ENCODE measurements at regions not wholly inside any gene's neighbourhood (a gene's known extent, or its start where the extent isn't known, plus 50 kb on each side); places are given as distances from the start of the nearest gene placed in this dataset.

DNA sequence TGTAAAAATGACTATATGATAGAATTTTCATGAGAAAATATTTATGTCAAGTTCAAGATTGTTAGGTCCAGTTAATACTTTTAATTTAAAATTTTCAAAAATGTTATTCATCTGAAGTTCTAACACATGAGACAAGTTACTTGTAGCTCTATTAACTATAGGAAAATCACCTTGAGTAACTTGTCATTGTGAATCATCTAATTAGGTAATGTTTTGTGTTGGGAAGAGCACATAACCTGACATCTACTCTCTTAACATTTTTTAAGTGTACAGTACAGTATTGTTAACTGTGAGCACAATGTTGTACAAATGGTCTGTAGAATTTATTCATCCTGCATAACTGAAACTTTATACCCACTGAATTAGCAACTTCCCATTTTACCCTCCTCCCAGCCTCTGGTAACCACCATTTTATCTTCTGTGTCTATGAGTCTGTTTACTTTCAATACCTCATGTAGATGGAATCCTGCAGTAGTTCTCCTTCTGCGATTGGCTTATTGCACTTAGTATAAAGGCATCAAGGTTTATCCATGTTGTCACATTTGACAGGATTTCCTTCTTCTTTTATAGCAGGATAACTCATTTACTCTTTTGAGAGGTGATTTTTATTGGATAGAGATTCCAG, 54.6 kb downstream of the ARL4A start:
- DNase-seq = peak; percentile 69

DNA sequence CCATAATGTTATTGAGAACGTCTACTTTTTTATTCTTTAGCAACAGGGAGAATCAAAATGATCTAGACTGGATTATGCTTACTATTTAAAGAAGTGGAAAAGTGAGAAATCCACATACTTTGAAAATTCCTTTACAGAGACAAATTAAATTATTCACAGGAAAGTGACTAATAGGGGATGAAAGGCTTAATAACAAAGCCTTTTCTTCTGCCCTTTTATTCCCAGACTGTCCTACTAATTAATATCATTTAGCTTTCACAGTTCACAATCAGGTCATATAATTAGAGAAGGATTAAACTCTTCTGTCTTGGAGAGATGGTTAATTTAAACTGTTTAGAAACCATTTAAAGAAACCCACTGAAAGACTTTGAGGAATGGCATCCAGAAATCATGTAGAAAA, 58.8 kb downstream of the ARL4A start:
- no peak for DNase-seq

DNA sequence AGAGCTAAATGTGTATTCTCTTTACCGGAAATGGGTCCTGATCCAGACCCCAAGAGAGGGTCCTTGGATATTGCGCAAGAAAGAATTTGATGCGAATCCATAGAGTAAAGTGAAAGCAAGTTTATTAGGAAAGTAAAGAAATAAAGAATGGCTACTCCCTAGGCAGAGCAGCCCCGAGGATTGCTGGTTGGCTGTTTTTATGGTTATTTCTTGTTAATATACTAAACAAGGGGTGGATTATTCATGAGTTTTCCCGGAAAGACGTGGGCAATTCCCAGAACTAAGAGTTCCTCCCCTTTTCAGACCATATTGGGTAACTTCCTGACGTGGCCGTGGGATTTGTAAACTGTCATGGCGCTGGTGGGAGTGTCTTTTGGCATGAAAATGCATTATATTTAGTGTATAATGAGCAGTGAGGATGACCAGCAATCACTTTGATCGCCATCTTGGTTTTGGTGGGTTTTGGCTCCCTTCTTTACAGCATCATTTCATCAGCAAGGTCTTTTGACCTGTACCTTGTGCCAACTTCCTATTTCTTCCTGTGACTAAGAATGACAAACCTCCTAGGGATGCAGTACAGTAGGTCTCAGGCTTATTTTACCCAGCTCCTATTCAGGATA, 60.4 kb downstream of the ARL4A start:
- no peak for DNase-seq

DNA sequence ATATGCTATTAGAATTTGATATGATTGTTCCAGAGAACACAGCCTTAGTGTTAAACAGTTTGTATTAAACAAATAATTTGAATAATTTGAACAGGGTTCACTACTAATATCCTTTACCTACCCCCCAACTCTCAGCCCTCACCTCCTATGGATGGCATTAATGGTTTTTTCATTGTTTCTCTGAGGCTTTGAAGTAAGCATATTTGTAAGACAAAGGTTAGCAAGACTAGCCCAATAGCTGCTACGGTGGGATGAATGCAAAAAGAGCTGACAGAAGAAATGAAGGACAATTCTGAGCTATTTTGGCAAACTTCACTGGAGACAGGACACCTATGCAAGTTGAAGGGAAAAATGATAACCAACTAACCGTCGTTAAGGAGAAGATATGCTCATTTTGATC, 61.6 kb downstream of the ARL4A start:
- no peak for DNase-seq

DNA sequence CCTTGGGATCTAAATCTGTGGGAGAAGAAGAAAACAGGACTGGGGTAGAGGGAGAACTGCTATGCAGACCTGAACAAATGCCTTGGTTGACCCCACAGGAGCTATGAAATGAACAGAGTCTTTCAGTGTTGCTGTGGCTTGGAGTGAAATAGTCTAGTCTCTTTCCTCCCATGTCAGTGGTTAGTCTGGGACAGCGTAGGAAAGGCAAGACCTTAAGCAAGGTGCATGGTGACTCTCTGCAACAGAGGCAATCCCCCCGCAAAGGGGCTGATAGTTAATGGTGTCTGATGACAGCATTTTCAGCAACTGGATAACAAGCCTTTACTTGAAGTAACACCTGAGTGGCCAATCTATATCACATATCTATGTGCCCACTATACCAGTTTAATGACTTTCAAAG, 62.3 kb downstream of the ARL4A start:
- DNase-seq = no peak

DNA sequence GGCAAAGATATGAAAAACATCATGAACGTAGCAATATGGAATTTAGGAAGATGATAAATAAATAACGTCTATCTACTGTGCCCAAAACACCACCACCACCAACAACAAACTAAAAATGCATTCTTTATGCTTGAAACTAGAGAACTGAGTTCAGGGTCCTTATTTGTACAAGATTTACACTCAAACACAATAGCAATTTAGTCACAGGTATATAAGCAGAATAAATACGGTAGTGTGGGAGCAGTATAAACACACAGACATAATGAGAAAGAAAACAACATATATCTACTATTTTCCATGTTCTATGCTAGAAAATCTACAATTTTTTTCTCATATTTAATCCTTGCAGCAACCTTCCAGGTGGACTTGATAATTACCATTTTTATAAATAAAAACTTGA, 64.3 kb downstream of the ARL4A start:
- DNase-seq = no peak

DNA sequence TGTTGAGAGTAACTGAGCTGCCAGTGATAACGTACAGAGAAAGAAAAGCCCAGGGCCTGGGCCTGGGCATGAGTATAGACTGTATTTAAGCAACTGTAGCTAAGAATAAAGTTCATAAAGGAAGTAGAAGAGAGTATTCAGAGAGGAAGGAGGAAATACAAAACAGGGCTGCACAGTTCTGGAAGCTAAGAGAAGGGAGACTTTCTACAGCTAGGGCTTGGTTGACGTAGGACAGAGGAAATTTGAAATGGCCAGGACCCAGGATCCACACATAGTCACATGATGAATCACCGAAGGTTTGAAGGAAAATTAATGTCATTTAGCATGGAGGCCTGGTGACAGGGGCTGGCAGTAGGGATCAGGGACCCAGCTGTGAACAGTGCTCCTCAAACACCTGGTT, 66.7 kb downstream of the ARL4A start:
- DNase-seq = peak; percentile 67

DNA sequence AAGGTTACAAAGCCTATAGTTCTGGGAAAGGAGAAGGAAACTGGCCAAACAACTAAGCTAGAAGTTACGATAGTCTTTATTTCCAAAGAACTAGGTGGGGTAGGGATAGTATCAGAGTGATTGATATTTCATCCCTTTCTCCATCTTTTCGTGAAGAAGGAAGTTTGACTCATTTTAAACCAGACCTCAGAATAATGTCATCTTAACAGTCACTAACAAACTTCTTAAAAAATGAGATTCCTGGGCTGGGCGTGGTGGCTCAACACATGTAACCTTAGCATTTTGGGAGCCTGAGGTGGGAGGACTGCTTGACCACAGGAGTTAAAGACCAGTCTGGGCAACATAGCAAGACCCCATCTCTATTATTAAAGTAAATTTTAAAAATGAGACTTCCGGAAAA, 69.4 kb downstream of the ARL4A start:
- peak; percentile 64 for DNase-seq

DNA sequence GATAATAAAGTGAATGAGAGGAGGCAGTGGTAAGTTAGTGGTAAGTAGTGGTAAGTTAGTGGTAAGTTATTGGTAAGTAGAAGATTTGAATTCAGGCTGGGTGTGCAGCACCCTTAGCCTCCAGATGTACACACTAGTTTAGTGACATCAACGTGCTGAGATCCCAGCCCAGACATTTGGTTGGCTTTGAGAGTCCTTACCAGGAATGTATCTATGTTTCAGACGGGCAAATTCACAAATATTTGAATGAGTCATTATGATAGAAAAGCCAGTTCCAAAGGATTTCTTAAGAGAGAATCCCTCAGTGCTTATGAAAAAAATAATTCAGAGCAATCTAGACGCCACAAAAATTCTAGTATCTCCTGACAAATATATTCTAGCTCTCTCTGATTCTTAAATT, 70.0 kb downstream of the ARL4A start:
- DNase-seq = peak; percentile 94

DNA sequence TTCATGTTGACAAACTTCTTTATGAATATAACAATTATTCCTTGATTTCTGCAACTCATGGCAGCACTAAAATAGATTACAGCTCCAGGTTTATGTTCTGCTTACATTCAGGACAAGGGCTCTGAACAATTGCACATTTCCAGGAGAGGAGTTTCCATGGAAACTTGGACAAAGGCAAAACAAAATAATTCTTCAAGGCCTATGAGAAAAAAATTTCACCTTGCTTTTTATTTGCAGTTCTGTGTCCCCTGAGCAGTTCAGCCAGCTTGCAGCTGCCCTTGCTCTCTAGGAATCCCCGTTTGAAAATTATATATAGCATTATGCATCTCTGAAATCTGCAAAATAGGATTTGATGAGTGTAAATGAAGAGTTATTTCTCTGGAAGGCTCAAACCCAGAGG, 71.7 kb downstream of the ARL4A start:
- no peak for DNase-seq

DNA sequence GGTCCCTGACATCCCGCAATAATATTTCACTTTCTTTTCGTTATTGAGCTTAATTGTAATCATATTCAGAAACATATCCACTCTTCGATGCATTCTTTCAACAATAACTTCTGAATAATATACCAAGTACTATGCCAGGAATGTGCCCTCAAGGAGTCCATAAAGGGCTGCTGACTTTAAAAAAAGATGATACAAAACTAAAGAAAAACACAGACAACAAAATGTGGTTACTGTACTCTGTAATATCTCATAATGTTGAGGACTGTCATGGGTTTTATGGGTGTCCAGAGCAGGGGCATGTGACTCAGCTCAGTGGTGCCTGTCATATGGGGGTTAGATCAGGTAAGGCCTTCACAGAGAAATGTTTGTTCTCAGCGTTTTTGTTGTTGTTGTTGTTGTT, 73.7 kb downstream of the ARL4A start:
- DNase-seq = peak; percentile 62

DNA sequence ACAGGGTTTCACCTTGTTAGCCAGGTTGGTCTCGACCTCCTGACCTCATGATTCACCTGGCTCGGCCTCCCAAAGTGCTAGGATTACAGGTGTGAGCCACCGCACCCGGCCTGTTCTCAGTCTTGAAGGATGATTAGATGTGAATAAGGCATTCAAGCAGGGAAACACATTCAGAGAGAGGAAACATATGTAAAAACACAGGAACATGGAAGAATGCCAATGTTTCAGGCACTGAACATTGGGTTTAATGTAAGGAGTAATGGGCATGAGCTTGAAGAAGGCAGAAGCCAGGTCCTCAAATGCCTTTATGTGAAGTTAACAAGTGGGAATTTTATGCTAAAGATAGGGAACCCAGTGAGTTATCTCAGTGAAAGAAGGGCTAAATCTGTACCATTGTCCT, 74.3 kb downstream of the ARL4A start:
- DNase-seq = no peak

DNA sequence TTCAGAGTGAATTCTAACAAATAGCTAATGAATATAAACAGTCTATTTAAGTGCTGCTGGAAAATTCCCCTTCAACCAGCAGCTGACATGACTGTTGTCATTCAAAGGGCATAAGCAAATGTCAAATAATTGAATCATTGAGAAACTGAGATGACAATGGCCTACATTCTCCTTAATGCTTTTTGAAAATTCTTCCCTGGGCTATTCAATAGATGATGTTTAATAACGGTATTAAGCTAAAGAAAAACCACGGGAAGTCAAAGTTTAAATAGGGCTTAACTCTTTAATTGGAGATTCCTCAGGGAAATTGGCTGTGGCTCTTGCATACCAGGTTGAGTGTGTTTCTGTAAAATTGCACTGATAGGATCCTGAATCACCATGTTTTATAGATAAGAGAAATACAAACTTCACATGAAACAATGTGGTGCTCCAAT, 77.0 kb downstream of the ARL4A start:
- no peak for DNase-seq

DNA sequence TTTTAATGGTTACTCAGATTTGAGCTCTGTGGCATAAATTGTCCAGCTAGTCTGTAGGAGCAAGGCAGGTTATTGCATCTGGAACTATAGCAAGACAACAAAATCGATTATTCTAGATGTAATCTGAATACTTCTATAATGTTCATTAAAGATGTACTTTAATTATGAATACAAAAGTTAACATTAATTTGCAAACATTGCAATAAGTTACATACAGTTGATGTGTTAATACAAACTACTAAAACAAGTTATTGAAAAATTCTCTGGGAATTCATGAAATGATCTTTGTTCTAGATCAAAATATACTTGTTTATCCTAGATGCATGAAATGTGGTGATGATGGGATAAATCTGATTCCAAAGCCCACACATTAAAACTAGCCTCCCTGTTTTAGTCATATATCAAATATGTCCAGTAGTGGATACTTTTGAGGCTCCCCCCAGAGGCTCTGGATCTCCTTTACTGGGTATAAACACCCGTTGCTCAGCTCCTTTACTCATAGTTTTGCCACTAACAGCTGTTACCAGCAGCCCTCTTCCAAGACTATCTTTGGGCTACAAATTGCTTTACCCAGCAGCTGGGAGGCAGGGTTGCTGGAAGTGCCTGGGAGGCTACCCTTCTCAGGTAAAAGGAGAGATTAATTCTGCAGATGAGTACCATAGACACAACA, 78.1 kb downstream of the ARL4A start:
- no peak for DNase-seq

DNA sequence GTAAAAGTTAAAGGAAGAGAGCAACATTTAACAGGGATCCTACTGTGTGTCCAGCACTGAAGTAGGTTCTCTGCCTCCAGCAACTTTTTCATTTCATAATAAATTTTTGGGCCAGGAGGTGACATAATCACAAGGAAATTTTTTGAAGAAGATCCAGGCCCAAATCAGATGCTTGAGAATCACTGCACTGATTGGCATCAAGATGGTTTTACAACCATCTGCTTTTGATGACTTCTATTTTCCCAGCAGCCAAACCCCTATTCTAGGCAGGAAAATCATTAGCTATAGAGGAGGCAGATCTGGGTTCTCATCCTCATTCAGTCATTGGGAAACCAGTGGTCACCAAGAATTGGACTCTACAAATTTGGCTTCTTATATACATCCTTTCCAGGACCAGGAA, 79.0 kb downstream of the ARL4A start:
- no peak for DNase-seq

DNA sequence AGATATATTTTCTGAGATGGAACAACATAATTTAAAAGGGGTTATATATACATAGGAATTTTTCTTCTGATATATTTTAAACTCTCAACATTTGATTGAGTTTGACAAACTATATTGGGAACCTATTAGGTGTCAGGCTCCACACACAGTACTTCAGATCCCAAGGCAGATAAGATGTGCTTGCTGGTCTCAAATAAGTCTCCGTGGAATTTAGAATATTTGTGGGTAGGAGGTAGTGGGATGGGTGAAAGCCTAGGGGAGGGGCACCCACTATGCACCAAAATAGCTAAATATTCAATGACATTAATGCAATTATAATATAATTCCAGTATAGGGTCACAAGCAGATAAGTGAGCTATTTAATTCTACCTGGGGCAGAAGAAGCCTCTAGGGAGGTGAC, 81.5 kb downstream of the ARL4A start:
- DNase-seq = no peak

DNA sequence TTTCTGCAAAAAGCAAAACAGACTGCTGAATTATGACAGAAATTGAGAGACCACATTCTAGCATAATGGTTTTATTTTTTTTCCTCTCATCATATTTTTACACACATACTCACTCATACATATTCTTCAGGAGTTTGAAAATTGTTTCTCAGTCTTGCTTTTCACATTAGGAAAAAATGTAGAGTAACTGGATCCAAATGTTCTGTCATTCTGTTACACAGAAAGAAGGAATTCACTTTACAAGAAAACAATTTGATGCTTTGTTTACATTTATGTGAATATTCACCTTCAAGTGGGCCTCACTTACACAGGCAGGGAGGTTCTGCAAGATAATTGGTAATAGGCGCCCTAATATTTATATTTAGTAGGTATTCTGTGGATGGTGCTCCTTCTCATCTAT, 82.0 kb downstream of the ARL4A start:
- no peak for DNase-seq

DNA sequence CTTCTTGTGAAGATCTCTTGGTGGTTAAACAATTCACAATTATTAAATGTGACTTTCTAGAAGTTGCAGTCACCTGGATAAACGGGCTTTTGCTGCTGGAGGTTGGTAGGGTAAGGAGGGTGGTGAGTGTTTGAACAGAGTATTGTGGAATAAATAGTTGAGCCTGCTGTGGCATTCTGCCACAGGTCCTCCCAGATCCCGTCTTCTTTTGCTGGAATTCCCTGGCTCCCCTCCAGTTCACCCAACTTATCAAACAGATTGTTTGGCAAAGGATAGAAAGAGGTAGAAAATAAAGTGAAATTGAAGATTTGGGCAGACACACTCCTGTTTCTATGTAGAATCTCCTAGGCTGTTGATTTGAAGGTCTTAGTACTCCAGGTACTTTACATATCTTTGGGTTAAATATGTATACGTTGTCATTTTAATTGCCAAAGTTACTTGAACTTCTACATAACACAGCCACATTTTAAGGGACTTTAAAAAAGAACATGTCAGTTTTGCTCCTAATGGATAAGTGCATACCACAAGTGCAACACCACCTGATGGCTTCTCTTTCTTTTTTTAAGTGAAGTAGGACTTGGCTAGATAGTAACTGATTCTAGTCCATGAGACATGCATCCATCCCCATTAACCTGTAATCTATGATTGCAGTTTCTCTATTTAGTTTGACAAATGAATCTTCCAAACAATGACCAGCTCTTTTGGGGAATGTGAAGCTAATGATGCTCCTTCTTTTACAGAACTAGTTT, 83.0 kb downstream of the ARL4A start:
- peak; percentile 17 for DNase-seq

DNA sequence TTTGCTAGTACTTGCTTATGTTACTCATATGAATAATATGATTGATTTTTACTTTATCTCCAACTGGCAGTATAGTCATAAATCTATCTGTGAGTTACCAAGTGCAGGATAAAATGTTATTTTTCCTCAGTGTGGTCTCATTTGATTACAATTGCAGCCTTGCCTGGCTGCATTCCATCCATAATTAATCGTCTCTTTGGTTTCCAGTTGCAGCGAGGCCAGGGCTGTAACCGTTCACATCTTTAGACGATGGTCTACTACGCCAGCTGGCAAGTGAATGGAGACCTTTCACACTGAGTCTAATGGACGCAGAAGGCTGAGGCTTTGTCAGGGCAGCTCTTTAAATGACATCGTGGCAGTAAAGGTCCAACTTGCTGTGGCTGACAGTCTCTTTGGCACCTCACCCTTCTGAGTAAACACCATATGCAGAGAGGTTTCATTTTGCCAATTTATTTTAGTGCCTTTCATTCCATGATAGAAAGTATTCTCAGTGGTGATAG, 84.0 kb downstream of the ARL4A start:
- DNase-seq = no peak

DNA sequence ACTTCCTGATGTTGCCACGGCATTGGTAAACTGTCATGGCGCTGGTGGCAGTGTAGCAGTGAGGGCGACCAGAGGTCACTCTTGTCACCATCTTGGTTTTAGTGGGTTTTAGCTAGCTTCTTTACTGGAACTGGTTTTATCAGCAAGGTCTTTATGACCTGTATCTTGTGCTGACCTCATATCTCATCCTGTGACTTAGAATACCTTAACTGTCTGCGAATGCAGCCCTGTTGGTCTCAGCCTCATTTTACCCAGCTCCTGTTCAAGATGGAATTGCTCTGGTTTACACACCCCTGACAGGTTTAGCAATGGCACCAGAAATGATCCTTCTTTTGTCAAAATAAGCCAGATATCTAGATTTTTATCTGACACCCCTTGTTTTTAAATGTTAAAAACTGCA, 85.3 kb downstream of the ARL4A start:
- DNase-seq = no peak

DNA sequence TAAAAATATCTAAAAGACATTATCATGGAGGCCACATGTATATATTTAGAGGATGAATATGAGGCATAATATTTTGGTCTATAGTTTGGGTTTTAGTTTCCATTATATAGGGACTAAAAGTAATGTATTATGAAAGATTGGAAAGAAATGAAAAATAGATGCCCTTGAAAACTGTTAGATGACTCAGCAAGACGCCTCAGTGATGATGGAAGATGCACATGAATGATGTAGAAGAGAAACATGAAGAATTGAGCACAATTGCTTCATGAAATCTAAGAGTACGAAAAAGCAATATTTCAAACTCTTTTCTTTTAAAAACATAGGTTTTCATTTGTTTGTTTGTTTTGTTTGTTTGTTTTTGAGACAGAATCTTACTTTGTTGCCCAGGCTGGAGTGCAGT, 89.8 kb downstream of the ARL4A start:
- no peak for DNase-seq

DNA sequence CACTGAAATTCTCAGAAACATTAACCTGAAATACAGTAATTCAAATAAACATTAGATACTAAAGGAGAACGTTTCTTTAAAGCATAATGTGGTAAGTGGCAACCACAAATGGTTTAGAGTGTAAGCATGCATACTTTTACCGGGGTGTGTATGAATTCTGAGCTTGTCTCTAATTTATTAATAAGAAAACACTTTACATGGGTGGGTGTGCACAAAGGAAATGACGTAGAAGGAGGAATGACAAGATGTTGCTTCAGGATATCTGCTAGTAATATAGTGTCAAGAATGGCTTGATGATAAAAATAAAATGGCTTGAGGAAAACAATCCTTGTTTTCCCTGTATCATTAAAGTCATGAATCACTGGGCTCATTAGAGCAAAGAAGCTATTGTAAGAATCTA, 92.5 kb downstream of the ARL4A start:
- no peak for DNase-seq

DNA sequence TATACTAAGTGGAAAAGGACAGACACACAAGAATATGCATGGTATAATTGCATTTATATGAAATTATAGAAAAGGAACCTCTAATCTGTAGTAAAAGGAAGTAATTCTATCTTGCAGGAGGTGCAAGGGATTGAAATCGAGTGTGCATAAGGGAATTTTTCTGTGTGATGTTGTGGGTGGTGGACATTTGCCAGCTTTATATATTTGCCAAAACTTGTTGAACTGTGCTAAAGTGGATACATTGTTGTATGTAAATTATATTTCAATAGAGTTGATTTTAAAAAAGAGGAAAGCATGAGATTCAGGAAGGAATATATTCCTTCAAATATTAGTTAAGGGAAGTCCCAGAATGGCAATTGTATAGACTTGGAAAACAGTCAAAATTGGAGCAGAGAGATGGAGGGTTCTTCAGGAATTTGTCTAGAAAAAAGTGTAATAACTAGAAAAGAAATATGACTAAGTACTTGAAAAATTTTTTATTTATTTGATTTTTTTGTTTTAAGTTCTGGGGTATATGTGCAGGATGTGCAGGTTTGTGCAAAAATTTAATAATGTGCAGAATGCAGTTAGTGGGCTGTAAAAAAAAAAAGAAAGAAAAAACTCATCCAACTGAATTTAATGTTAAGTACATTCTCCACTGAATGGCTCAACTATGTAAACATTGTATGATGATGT, 96.1 kb downstream of the ARL4A start:
- DNase-seq = peak; percentile 66

Measured in fibroblast of skin of back (primary cell).